Astrocyte (in vitro differentiated cells and primary cell): ENCODE measurements at regions not wholly inside any gene's neighbourhood (a gene's known extent, or its start where the extent isn't known, plus 50 kb on each side); places are given as distances from the start of the nearest gene placed in this dataset.
"Not testable (repeated sequence)": the region's sequence is repeated elsewhere in the genome, so short reads cannot be mapped to it uniquely, and the experiment has no call there.

Source experiments
- DNase-seq: peaks from one replicate; pipeline ENCODE4 v3.0.0-alpha.2; 2010; ENCODE audit warnings: low read depth
- FAIRE-seq: peaks from 2 replicates; lab custom pipeline; 2011; peaks lifted over from hg19 to GRCh38; lab: Jason Lieb, UNC
- H2AFZ ChIP-seq: 2 replicates; pipeline ENCODE4 v1.6.0; 2012; ENCODE audit warnings: low read depth, low read length, inconsistent platforms
- H3K27ac ChIP-seq: 2 replicates; pipeline ENCODE4 v1.5.1; 2011; ENCODE audit warnings: low read depth, low read length, inconsistent platforms
- H3K27me3 ChIP-seq: 2 replicates; pipeline ENCODE4 v1.6.0; 2011; ENCODE audit warnings: low read length, inconsistent platforms; ENCODE audit not compliant: insufficient read depth
- H3K36me3 ChIP-seq: 2 replicates; pipeline ENCODE4 v1.5.1; 2011; ENCODE audit warnings: low read length, inconsistent platforms; ENCODE audit not compliant: insufficient read depth
- H3K4me1 ChIP-seq: 2 replicates; pipeline ENCODE4 v1.5.1; 2011; ENCODE audit warnings: low read length, inconsistent platforms; ENCODE audit not compliant: insufficient read depth
- H3K4me2 ChIP-seq: 2 replicates; pipeline ENCODE4 v1.6.0; 2012; ENCODE audit warnings: low read length, inconsistent platforms
- H3K4me3 ChIP-seq: 2 replicates; pipeline ENCODE4 v1.5.1; 2011; ENCODE audit warnings: low read depth, mild to moderate bottlenecking, low read length, inconsistent platforms; ENCODE audit not compliant: insufficient read depth
- H3K79me2 ChIP-seq: 2 replicates; pipeline ENCODE4 v1.6.0; 2012; ENCODE audit warnings: mild to moderate bottlenecking, low read length, inconsistent platforms; ENCODE audit not compliant: insufficient read depth
- H3K9ac ChIP-seq: 2 replicates; pipeline ENCODE4 v1.6.0; 2012; ENCODE audit warnings: mild to moderate bottlenecking, low read length, inconsistent platforms
- H3K9me3 ChIP-seq: 2 replicates; pipeline ENCODE4 v1.5.1; 2012; ENCODE audit warnings: low read depth, mild to moderate bottlenecking, low read length, inconsistent platforms; ENCODE audit not compliant: insufficient read depth
- H4K20me1 ChIP-seq: 2 replicates; pipeline ENCODE4 v1.6.0; 2012; ENCODE audit warnings: low read length, inconsistent platforms; ENCODE audit not compliant: insufficient read depth
- H3K27ac Mint-ChIP-seq: one replicate; pipeline ENCODE4 v1.8.0; 2021; ENCODE audit warnings: mild to moderate bottlenecking, mixed read lengths; ENCODE audit not compliant: unreplicated experiment
- H3K27me3 Mint-ChIP-seq: one replicate; pipeline ENCODE4 v1.8.0; 2021; ENCODE audit warnings: low read depth, mixed read lengths; ENCODE audit not compliant: unreplicated experiment
- H3K36me3 Mint-ChIP-seq: one replicate; pipeline ENCODE4 v1.8.0; 2021; ENCODE audit warnings: low read depth, mixed read lengths; ENCODE audit not compliant: unreplicated experiment
- H3K4me1 Mint-ChIP-seq: one replicate; pipeline ENCODE4 v1.8.0; 2021; ENCODE audit warnings: low read depth, mixed read lengths; ENCODE audit not compliant: unreplicated experiment
- H3K4me3 Mint-ChIP-seq: one replicate; pipeline ENCODE4 v1.8.0; 2021; ENCODE audit warnings: mild to moderate bottlenecking, moderate library complexity, mixed read lengths; ENCODE audit not compliant: unreplicated experiment
- H3K9me3 Mint-ChIP-seq: one replicate; pipeline ENCODE4 v1.8.0; 2021; ENCODE audit warnings: mild to moderate bottlenecking, mixed read lengths; ENCODE audit not compliant: unreplicated experiment
- EZH2 ChIP-seq: IDR thresholded peaks from 2 replicates; pipeline ENCODE4 v1.6.1; 2012; ENCODE audit warnings: mild to moderate bottlenecking, low read length, inconsistent platforms; ENCODE audit not compliant: insufficient read depth
- TF ChIP-seq, protein P1 (sequence below): IDR thresholded peaks from 2 replicates; pipeline ENCODE4 v1.5.1; 2011; ENCODE audit warnings: low read depth, mild to moderate bottlenecking, inconsistent platforms, low read length, moderate library complexity; ENCODE audit not compliant: insufficient read depth

DNA sequence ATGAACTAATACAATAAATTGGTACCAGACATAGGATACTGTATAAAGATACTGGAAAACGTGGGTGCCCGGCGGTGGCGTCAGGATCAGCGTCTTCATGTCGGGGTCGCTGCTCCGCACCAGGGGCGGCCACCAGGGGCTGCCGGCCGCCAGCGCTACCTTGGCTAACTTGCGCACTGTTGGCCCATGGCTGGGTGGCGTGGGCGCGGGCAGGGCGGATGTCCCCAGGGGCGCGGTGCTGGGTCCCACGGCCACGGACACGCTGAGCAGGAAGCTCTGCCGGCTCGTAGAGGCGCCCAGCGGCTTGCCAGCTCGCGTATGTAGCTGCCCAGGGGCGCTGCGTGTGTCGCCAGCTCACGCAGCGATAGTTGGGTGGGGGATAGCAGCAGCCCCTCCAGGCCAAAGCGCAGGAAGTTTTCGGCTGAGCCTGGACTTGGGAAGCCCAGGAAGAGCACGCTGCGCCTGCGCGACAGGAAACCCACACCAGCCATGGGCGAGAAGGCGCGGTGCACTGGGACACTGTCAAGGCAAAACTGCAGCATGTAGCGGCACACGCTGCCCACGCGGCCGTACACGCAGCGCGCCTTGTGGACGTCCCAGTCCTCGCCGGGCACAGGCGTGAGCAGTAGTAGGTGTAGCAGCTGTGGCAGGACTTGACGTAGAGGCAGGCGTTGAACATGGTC is 299.9 kb downstream of the CCDC74A start:
- Histone ChIP-seq H3K79me2 (no peaks in the 10 kb centered on the region), H3K9me3 (no peaks in the 10 kb centered on the region), H3K36me3 (no peaks in the 10 kb centered on the region), H3K4me3 (no peak overlapping the region), H3K27me3 (no peaks in the 10 kb centered on the region), H3K9ac (no peak overlapping the region), H3K27ac (no peak overlapping the region), H4K20me1 (no peaks in the 10 kb centered on the region), H3K4me1 (no peaks in the 10 kb centered on the region), H2AFZ (no peak overlapping the region), H3K4me2 (no peak overlapping the region)
- H3K4me3 Mint-ChIP-seq = no peak overlapping the region
- peaks cover 2% of the 10 kb centered on the region for H3K27me3 Mint-ChIP-seq
- DNase-seq = no peak
- no peaks in the 10 kb centered on the region for H3K36me3 Mint-ChIP-seq
- peaks cover 2% of the 10 kb centered on the region for H3K9me3 Mint-ChIP-seq
- FAIRE-seq = no peak
- TF ChIP-seq, protein P1, sequence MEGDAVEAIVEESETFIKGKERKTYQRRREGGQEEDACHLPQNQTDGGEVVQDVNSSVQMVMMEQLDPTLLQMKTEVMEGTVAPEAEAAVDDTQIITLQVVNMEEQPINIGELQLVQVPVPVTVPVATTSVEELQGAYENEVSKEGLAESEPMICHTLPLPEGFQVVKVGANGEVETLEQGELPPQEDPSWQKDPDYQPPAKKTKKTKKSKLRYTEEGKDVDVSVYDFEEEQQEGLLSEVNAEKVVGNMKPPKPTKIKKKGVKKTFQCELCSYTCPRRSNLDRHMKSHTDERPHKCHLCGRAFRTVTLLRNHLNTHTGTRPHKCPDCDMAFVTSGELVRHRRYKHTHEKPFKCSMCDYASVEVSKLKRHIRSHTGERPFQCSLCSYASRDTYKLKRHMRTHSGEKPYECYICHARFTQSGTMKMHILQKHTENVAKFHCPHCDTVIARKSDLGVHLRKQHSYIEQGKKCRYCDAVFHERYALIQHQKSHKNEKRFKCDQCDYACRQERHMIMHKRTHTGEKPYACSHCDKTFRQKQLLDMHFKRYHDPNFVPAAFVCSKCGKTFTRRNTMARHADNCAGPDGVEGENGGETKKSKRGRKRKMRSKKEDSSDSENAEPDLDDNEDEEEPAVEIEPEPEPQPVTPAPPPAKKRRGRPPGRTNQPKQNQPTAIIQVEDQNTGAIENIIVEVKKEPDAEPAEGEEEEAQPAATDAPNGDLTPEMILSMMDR = no peak
- TF ChIP-seq EZH2 = no peak
- no peaks in the 10 kb centered on the region for H3K4me1 Mint-ChIP-seq
- H3K27ac Mint-ChIP-seq = no peak overlapping the region

- Histone ChIP-seq H2AFZ (no peak overlapping the region), H3K4me3 (no peak overlapping the region), H3K27ac (no peak overlapping the region), H4K20me1 (no peaks in the 10 kb centered on the region), H3K4me1 (no peaks in the 10 kb centered on the region), H3K27me3 (no peaks in the 10 kb centered on the region), H3K9ac (no peak overlapping the region), H3K9me3 (no peaks in the 10 kb centered on the region), H3K4me2 (no peak overlapping the region), H3K36me3 (no peaks in the 10 kb centered on the region), H3K79me2 (no peaks in the 10 kb centered on the region)
- no peak for DNase-seq
- H3K4me1 Mint-ChIP-seq = no peaks in the 10 kb centered on the region
- peaks cover 2% of the 10 kb centered on the region for H3K27me3 Mint-ChIP-seq
- no peak overlapping the region for H3K4me3 Mint-ChIP-seq
- peaks cover 2% of the 10 kb centered on the region for H3K9me3 Mint-ChIP-seq
- H3K36me3 Mint-ChIP-seq = no peaks in the 10 kb centered on the region
- H3K27ac Mint-ChIP-seq = no peak overlapping the region
- no peak for TF ChIP-seq EZH2
- TF ChIP-seq, protein P1 = no peak
- no peak for FAIRE-seq
These were observed 300.5 kb downstream of the CCDC74A start for GRCh38 chr2:131828164-131828561.

- not testable (repeated sequence) for H3K4me1 Mint-ChIP-seq, H2AFZ ChIP-seq, H3K4me1 ChIP-seq, H3K27me3 Mint-ChIP-seq, H3K4me3 Mint-ChIP-seq, H3K9ac ChIP-seq, H3K4me3 ChIP-seq, H3K27me3 ChIP-seq, H4K20me1 ChIP-seq, H3K36me3 Mint-ChIP-seq, H3K36me3 ChIP-seq, H3K27ac ChIP-seq, FAIRE-seq, H3K9me3 Mint-ChIP-seq, H3K27ac Mint-ChIP-seq, H3K9me3 ChIP-seq, H3K4me2 ChIP-seq, H3K79me2 ChIP-seq, DNase-seq
These were observed 301.2 kb downstream of the CCDC74A start for GRCh38 chr2:131828633-131829455.

DNA sequence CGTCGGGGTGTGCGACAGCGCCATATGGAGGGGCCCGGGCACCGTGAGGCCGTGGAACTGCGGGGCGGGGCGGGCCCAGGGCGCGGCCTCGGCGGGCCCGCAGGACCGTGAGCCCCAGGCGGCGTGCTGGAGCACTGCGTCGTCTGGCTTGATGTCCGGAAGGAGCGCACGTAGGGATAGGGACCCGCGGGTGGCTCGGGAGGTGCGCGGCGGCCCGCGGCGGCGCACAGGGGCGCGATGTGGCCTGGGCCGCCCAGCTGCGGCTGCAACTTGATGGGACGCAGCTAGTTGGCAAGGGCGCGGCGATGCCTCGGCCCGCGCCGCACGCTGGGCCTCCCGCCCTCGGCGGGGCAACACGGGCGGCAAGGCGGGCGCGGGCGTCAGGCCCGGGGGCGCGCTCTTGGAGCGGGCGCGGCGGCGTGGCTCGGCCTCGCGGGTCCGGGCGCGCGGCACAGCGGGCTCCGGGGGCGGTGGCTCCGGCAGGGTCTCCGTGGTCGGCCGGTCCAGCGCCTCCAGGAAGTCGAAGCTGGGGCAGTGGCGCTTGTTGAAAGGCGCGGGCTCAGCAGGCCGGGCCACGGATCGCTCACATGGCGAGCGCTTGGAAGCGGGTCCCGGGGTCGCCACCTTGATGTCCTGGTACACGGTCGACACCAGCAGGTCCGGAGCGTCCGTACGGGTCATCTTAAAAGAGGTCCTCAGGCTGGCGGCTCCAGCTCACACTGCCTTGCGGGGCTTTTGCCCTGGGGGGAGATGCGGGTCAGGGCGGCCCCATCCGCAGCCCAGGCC is 302.0 kb downstream of the CCDC74A start:
- not testable (repeated sequence) for H3K9ac ChIP-seq, H3K79me2 ChIP-seq, H3K9me3 Mint-ChIP-seq, DNase-seq, H3K4me1 ChIP-seq, H3K4me1 Mint-ChIP-seq, H4K20me1 ChIP-seq, H3K4me2 ChIP-seq, H3K27ac Mint-ChIP-seq, H2AFZ ChIP-seq, H3K36me3 ChIP-seq, FAIRE-seq, H3K27ac ChIP-seq, H3K4me3 ChIP-seq, H3K9me3 ChIP-seq, H3K4me3 Mint-ChIP-seq, H3K27me3 ChIP-seq, H3K27me3 Mint-ChIP-seq, H3K36me3 Mint-ChIP-seq
